ENCODE measurements at regions not wholly inside any gene's neighbourhood (a gene's known extent, or its start where the extent isn't known, plus 50 kb on each side); places are given as distances from the start of the nearest gene placed in this dataset.
A peak's percentile ranks its signal among the peaks of the same experiment; 100 is the strongest.

DNA sequence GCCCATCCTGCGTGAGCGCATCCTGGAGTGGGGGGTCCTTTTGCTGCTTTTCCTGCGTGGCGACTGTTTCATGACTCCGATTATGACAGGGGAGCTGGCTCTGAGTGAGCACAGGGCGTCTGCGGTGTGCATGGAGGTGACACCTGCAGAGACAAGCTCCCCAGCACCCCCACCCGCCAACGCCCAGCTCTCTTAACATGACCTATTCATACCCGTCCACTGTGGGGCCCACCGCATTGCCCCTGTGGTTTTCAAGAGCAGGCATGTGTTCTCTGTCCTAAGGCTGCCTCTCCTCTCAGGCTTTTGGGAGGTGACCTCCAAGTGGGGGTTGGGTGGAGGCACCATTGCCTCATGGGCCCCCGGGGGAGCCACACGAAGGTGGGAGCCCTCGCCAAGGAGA lies 500.7 kb downstream of the TCERG1L start:
- Histone ChIP-seq H3K27me3 (ENCODE audit: insufficient read depth, low read length) (no peaks in the 10 kb centered on the region), H3K4me1 (ENCODE audit: insufficient read depth, low read length) (peaks cover 3% of the 10 kb centered on the region; the same call in 1 of the 2 replicates), H2BK20ac (ENCODE audit: low read depth, low read length, poor library complexity, severe bottlenecking) (no peak overlapping the region), H3T11ph (ENCODE audit: low read length) (no peak overlapping the region), H2BK15ac (ENCODE audit: low read depth, low read length) (no peak overlapping the region), H3K4me2 (ENCODE audit: insufficient read depth, insufficient read length, low read length) (no peak overlapping the region), H3K79me1 (ENCODE audit: insufficient read depth, low read depth, low read length, poor library complexity, severe bottlenecking) (no peaks in the 10 kb centered on the region), H3K9me3 (ENCODE audit: control insufficient read depth, low read depth, low read length) (no peaks in the 10 kb centered on the region), H4K5ac (ENCODE audit: insufficient read length, low read depth, low read length) (no peak overlapping the region), H4K20me1 (ENCODE audit: control insufficient read depth, insufficient read depth, insufficient read length) (peaks cover 3% of the 10 kb centered on the region), H2BK12ac (ENCODE audit: insufficient read length, low read depth, low read length) (no peak overlapping the region), H2BK120ac (ENCODE audit: low read depth, low read length, poor library complexity, severe bottlenecking) (no peak overlapping the region), H3K18ac (ENCODE audit: insufficient read length, low read depth, low read length) (no peak overlapping the region), H3K14ac (ENCODE audit: insufficient read depth, low read length) (peak overlapping the region; percentile 20), H3K27ac (ENCODE audit: insufficient read length, low read depth, low read length) (no peak overlapping the region), H3K56ac (ENCODE audit: insufficient read length, low read depth, low read length) (no peak overlapping the region), H3K9ac (ENCODE audit: extremely low read depth, insufficient read length, low read length) (no peak overlapping the region), H4K8ac (replicated peaks; ENCODE audit: insufficient read length, low read depth, low read length) (no peak overlapping the region), H3K23me2 (ENCODE audit: insufficient read length, low read depth, low read length, poor library complexity, severe bottlenecking) (no peaks in the 10 kb centered on the region), H3K79me2 (ENCODE audit: insufficient read depth, low read length) (no peaks in the 10 kb centered on the region), H4K91ac (ENCODE audit: insufficient read length, low read depth, low read length) (no peak overlapping the region), H2AK5ac (ENCODE audit: insufficient read length, low read length) (no peak overlapping the region), H2AFZ (ENCODE audit: low read length) (no peak overlapping the region), H3K23ac (ENCODE audit: insufficient read length, low read depth, low read length) (no peak overlapping the region), H2BK5ac (ENCODE audit: insufficient read length, low read length) (no peak overlapping the region), H3K4ac (ENCODE audit: low read depth, low read length) (no peak overlapping the region)
- H3K4me1 Mint-ChIP-seq = peaks cover 40 to 43% of the 10 kb centered on the region in 2 experiments
- H3K36me3 Mint-ChIP-seq (ENCODE audit: insufficient read depth in 1 of 3, low read depth in 3 of 3) = no peaks in the 10 kb centered on the region; a peak in 1 of 7 replicates
- H3K9me3 Mint-ChIP-seq = peaks cover 0 to 2% of the 10 kb centered on the region in 2 experiments; a peak in 1 of 5 replicates
- TF ChIP-seq, protein P1, sequence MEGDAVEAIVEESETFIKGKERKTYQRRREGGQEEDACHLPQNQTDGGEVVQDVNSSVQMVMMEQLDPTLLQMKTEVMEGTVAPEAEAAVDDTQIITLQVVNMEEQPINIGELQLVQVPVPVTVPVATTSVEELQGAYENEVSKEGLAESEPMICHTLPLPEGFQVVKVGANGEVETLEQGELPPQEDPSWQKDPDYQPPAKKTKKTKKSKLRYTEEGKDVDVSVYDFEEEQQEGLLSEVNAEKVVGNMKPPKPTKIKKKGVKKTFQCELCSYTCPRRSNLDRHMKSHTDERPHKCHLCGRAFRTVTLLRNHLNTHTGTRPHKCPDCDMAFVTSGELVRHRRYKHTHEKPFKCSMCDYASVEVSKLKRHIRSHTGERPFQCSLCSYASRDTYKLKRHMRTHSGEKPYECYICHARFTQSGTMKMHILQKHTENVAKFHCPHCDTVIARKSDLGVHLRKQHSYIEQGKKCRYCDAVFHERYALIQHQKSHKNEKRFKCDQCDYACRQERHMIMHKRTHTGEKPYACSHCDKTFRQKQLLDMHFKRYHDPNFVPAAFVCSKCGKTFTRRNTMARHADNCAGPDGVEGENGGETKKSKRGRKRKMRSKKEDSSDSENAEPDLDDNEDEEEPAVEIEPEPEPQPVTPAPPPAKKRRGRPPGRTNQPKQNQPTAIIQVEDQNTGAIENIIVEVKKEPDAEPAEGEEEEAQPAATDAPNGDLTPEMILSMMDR (conservative IDR thresholded peaks at IDR 0.05) = no peak
- DNase-seq = no peak
- peaks cover 1% of the 10 kb centered on the region; the same call in 1 of the 2 replicates for H3K27me3 Mint-ChIP-seq (ENCODE audit: low read depth)
- no CpG with 5 or more reads among the region's 14 CpGs for WGBS (ENCODE audit: extremely low coverage, insufficient read length, low lambda C conversion rate)
- H3K27ac Mint-ChIP-seq = peak overlapping the region in 1 of 3 experiments; percentile 70; a peak in 2 of 7 replicates
- H3K4me3 Mint-ChIP-seq = no peak overlapping the region

All from H9 (cell line).